GM10248 (cell line): ENCODE measurements at regions not wholly inside any gene's neighbourhood (a gene's known extent, or its start where the extent isn't known, plus 50 kb on each side); places are given as distances from the start of the nearest gene placed in this dataset.
"Not testable (repeated sequence)": the region's sequence is repeated elsewhere in the genome, so short reads cannot be mapped to it uniquely, and the experiment has no call there.

Experiments used
- CTCF ChIA-PET: fragments of 300-600 bp; sonication (Branson Sonifier 250); formaldehyde crosslinking; extraction: SDS; loops from one replicate; lab custom pipeline; 2021; ENCODE audit warnings: antibody characterized with exemption; lab: Yijun Ruan, JAX
- POLR2A ChIA-PET: fragments of 350-650 bp; sonication (Branson Sonifier 250); formaldehyde crosslinking; extraction: SDS; loops from one replicate; lab custom pipeline; 2020; ENCODE audit warnings: antibody characterized with exemption; lab: Yijun Ruan, JAX
- DNase-seq: peaks from one replicate; pipeline ENCODE4 v3.0.0; 2012; ENCODE audit errors: extremely low spot score
- TF ChIP-seq, protein P1 (sequence below): IDR thresholded peaks from 2 replicates; pipeline ENCODE4 v1.5.1; 2012; ENCODE audit warnings: mild to moderate bottlenecking, low read depth; ENCODE audit errors: extremely low read depth, missing control alignments, control extremely low read depth

DNA sequence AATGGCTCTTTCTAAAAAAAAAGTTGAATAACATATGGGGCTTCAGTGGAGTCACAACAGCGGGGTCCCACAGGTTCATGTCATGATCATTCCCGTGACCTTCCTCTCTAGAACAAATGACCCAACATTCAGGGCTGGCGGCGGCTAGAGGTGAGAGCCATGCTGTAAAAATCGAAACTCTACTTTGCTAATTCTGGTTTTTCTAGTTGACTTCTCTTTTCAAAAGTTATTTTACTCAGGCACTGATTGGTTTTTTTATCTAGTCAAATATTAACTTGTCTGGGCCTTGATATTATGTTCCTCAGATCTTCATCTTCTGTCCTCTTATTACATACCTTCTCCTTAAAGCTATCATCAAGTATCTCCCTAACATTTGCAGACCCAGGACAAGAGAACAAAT is 402.9 kb upstream of the SOX5 start:
- TF ChIP-seq, protein P1, sequence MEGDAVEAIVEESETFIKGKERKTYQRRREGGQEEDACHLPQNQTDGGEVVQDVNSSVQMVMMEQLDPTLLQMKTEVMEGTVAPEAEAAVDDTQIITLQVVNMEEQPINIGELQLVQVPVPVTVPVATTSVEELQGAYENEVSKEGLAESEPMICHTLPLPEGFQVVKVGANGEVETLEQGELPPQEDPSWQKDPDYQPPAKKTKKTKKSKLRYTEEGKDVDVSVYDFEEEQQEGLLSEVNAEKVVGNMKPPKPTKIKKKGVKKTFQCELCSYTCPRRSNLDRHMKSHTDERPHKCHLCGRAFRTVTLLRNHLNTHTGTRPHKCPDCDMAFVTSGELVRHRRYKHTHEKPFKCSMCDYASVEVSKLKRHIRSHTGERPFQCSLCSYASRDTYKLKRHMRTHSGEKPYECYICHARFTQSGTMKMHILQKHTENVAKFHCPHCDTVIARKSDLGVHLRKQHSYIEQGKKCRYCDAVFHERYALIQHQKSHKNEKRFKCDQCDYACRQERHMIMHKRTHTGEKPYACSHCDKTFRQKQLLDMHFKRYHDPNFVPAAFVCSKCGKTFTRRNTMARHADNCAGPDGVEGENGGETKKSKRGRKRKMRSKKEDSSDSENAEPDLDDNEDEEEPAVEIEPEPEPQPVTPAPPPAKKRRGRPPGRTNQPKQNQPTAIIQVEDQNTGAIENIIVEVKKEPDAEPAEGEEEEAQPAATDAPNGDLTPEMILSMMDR = no peak
- no peak for DNase-seq
- ChIA-PET CTCF (interaction anchor here (1.0 kb wide), 1 partner anchor 13 kb away, joined by 3 read pairs; no protein-coding TSS in a partner anchor), POLR2A (no interaction called here)

DNA sequence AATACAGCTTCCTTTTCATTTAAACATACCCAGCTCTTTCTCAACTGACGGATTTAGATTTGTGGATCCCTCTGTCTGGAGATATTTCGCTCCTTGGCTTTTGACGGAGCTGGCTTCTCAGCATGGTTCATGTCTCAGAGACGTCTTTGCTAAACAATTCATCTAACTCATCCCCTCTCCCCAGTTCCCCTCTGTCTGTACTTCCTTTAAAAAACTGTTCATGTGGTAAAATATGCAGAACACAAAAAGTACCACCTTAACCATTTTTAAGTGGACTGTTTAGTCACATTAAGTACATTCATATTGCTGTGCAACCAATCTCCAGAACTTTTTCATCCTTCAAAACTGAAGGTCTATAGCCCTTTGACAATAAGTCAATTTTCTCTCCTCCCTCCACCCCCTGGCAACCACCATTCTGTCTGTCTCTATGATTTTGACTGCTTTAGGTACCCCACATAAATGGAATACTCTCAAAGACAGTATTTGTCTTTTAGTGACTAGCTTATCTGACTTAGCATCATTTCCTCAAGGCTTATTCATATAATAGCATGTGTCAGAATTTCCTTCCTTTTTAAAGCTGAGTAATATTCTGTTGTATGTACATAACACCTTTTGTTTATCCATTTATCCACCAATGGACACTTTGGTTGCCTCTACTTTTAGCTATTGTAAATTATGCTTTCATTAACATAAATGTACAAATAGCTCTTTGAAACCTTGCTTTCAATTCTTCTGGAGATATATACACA is 399.8 kb upstream of the SOX5 start:
- TF ChIP-seq, protein P1 = no peak
- ChIA-PET POLR2A (no interaction called here), CTCF (interaction anchor here (2.6 kb wide), 1 partner anchor 10 kb away, joined by 6 read pairs; no protein-coding TSS in a partner anchor)
- DNase-seq = no peak

- CTCF ChIA-PET = interaction anchor here (2.6 kb wide), 1 partner anchor 11 kb away, joined by 6 read pairs; no protein-coding TSS in a partner anchor
- POLR2A ChIA-PET, DNase-seq: not testable (repeated sequence)
These were observed 398.7 kb upstream of the SOX5 start for GRCh38 chr12:24348180-24348579.

- POLR2A ChIA-PET = no interaction called here
These were observed 378.8 kb upstream of the SOX5 start for GRCh38 chr12:24328261-24328660.

GRCh38 chr12:24325331-24325730 is 375.9 kb upstream of the SOX5 start:
- POLR2A ChIA-PET = no interaction called here
- DNase-seq = no peak
- CTCF ChIA-PET = no interaction called here
- TF ChIP-seq, protein P1 = no peak

More at GRCh38 chr12:24328261-24328660, 378.8 kb upstream of the SOX5 start:
- TF ChIP-seq, protein P1 = no peak
- CTCF ChIA-PET = no interaction called here
- DNase-seq = no peak

DNA sequence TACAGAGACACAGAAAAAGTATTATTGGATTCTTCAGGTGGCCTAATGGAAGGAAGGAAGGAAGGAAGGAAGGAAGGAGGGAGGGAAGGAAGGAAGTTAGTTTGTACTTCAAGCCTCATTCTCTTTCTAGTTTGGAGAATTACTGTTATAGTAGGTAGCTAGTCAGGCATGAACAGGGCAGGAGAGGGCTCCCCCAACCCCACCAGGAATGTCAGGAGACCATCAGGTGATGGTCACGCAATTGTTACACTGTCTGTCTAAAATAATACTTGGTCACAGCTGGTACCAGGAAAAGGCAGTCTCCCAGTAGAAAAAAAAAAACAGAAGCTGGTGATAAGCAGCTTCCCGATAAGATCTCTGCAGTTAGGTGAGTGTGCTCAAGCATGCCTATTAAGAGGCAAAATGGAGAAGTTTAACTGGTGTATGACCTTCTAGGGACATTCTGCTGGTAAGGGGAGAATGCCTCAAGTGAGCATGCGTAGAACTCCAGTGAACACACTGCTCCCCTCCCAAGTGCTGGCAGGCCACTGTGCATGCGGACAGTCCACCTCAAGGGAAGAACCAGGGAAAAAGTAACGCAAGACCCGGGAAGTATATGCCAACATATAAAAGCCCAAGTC is 358.4 kb upstream of the SOX5 start:
- POLR2A ChIA-PET = no interaction called here
- CTCF ChIA-PET = interaction anchor here (2.1 kb wide), 1 partner anchor 9 kb away, joined by 7 read pairs; no protein-coding TSS in a partner anchor
- no peak for DNase-seq
- TF ChIP-seq, protein P1 = no peak

- TF ChIP-seq, protein P1 = no peak
- ChIA-PET CTCF (interaction anchor here (2.1 kb wide), 1 partner anchor 10 kb away, joined by 7 read pairs; no protein-coding TSS in a partner anchor), POLR2A (no interaction called here)
- no peak for DNase-seq
These were observed 357.7 kb upstream of the SOX5 start for GRCh38 chr12:24307153-24307552.
